ENCODE measurements at regions not wholly inside any gene's neighbourhood (a gene's known extent, or its start where the extent isn't known, plus 50 kb on each side); places are given as distances from the start of the nearest gene placed in this dataset.

DNA sequence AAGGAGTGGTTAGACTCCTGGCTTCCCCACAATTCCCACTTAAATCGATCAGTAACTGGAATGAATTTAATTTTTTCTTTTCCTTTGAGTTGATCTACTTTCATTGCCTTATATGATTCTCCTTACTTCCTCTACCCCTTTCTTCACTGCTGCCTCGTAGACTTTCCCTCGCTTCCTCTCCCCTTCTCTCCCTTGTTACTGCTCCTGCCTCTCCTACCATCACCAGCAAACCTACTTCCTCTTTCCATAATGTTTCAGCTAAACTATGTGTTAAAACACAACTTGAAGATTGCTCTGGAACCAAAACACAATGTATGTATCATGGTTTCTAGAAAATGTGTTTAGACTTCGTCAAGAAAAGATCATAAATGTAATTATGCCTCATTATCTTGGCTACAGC, 132.0 kb upstream of the TET2 start:
- WGBS, 4 donors, result 68 to 75% (median 71%) methylated on average over 4 of the region's 4 CpGs
- H3K9me3 ChIP-seq (replicated peaks in 1 of 3), result no peaks in the 10 kb centered on the region
- H3K4me3 ChIP-seq, result no peak overlapping the region
- no peak overlapping the region for H3K27ac ChIP-seq
- no peaks in the 10 kb centered on the region for H3K4me1 ChIP-seq (replicated peaks in 1 of 2)
- no peaks in the 10 kb centered on the region for H3K36me3 ChIP-seq (replicated peaks in 1 of 2)
- TF ChIP-seq, protein P1, sequence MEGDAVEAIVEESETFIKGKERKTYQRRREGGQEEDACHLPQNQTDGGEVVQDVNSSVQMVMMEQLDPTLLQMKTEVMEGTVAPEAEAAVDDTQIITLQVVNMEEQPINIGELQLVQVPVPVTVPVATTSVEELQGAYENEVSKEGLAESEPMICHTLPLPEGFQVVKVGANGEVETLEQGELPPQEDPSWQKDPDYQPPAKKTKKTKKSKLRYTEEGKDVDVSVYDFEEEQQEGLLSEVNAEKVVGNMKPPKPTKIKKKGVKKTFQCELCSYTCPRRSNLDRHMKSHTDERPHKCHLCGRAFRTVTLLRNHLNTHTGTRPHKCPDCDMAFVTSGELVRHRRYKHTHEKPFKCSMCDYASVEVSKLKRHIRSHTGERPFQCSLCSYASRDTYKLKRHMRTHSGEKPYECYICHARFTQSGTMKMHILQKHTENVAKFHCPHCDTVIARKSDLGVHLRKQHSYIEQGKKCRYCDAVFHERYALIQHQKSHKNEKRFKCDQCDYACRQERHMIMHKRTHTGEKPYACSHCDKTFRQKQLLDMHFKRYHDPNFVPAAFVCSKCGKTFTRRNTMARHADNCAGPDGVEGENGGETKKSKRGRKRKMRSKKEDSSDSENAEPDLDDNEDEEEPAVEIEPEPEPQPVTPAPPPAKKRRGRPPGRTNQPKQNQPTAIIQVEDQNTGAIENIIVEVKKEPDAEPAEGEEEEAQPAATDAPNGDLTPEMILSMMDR (IDR thresholded peaks at IDR 0.05), result no peak
- no peak for TF ChIP-seq POLR2A (IDR thresholded peaks at IDR 0.05)
- DNase-seq, result no peak
- H3K27me3 ChIP-seq, result no peaks in the 10 kb centered on the region
- intact Hi-C loops (cut with DNase I), result no loop called here

DNA sequence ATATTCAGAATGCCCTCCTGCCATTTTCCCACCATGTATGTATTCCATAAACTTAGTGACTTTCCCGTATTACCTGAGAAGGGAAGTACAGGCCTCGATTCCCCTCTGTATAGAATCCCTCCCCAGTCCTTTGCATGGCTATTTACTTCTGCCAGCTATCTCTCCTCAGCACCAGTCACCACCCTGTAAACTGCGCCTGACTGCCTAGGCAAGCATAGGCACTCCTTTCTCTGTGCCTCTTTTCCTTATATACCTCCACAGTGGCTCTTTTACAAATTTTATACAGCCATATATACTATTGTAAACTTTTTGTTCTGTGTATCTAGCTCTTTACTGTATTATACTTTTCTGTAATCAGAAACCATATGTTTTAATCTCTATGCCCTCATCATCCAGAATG, 130.9 kb upstream of the TET2 start:
- no peaks in the 10 kb centered on the region for H3K27me3 ChIP-seq
- H3K4me3 ChIP-seq, result no peak overlapping the region
- no peaks in the 10 kb centered on the region for H3K4me1 ChIP-seq (replicated peaks in 1 of 2)
- no peaks in the 10 kb centered on the region for H3K9me3 ChIP-seq (replicated peaks in 1 of 3)
- 80 to 95% (median 88%) methylated on average over 3 of the region's 3 CpGs for WGBS, 4 donors
- H3K27ac ChIP-seq, result no peak overlapping the region
- DNase-seq, result no peak
- intact Hi-C loops (cut with DNase I), result no loop called here
- H3K36me3 ChIP-seq (replicated peaks in 1 of 2), result no peaks in the 10 kb centered on the region
- TF ChIP-seq, protein P1 (IDR thresholded peaks at IDR 0.05), result no peak
- TF ChIP-seq POLR2A (IDR thresholded peaks at IDR 0.05), result no peak

DNA sequence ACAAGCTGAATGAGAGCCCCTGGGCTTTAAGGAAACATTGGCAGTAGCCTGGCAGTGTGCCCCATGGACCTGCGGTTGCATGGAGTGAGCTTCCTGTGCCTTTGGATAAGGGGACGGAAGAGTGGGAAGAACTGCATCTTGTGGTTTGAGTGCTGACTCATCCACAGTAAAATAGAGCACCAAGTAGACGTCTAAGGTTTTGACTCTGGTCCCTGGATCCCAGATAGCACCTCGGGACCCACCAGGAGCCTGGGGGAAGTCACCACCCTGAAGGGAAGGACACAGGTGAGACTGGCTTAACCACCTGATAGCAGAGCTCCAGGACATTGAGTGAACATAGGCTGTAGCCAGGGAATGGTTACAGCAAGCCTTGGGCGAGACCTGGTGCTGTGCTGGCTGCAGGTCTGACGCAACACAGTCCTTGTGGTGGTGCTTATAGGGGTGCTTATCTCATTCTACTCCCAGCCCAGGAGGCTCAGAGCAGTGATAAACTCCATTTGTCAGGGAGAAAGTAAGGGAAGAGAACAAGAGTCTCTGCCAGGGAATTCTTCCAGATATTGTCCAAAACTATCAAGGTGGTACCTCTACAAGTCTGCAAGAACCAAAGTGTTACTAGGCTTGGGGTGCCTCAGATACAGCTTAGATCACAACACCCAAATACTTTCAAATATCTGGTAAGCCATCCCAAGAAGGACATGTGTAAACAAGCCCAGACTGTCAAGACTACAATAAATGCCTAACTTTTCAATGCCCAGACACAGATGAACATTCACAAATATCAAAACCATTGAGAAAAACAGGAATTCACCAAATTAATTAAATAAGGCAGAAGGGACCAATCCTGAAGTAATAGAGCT, 123.6 kb upstream of the TET2 start:
- TF ChIP-seq POLR2A (IDR thresholded peaks at IDR 0.05), result no peak
- TF ChIP-seq, protein P1 (IDR thresholded peaks at IDR 0.05), result no peak
- Histone ChIP-seq H3K27ac (no peak overlapping the region), H3K9me3 (replicated peaks in 1 of 3) (no peaks in the 10 kb centered on the region), H3K36me3 (replicated peaks in 1 of 2) (no peaks in the 10 kb centered on the region), H3K4me1 (replicated peaks in 1 of 2) (no peaks in the 10 kb centered on the region), H3K4me3 (no peak overlapping the region), H3K27me3 (no peaks in the 10 kb centered on the region)
- WGBS, 4 donors, result 61 to 83% (median 66%) methylated on average over 6 of the region's 6 CpGs
- intact Hi-C loops (cut with DNase I), result no loop called here
- DNase-seq, result no peak

DNA sequence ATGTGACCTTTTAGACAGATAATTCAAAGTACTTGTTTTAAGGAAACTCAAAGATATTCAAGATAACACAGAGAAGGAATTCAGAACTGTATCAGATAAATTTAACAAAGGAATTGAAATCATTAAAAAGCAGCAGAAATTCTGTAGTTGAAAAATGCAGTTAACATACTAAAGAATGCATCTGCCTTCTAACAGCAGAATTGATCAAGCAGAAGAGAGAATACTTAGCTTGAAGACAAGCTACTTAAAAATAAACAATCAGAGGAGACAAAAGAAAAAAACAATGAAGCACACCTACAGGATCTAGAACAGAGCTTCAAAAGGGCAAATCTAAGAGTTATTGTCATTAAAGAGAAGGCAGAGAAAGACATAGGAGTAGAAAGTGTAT, 123.0 kb upstream of the TET2 start:
- Histone ChIP-seq H3K4me1 (replicated peaks in 1 of 2) (no peaks in the 10 kb centered on the region), H3K4me3 (no peak overlapping the region), H3K27me3 (no peaks in the 10 kb centered on the region), H3K36me3 (replicated peaks in 1 of 2) (no peaks in the 10 kb centered on the region), H3K9me3 (replicated peaks in 1 of 3) (no peaks in the 10 kb centered on the region), H3K27ac (no peak overlapping the region)
- intact Hi-C loops (cut with DNase I), result no loop called here
- DNase-seq, result no peak
- no peak for TF ChIP-seq POLR2A (IDR thresholded peaks at IDR 0.05)
- TF ChIP-seq, protein P1 (IDR thresholded peaks at IDR 0.05), result no peak

Measured in adrenal gland (tissue), 9 donors.